ENCODE measurements at regions not wholly inside any gene's neighbourhood (a gene's known extent, or its start where the extent isn't known, plus 50 kb on each side); places are given as distances from the start of the nearest gene placed in this dataset.

DNA sequence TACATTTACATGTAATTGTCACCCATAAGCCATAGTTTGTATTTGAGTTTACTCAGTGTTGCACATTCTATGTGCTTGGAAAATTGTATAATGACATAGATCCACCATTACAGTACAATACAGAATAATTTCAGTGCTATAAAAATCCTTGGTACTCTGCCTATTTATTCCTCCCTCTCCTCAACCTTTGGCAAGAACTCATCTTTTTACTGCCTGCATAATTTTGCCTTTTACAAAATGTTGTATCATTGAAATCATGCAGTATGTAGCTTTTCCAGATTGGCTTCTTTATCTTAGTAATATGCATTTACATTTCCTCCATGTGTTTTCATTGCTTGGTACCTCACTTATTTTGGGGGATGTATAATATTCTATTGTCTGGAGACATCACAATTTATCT lies 786.9 kb upstream of the SEMA6D start:
- Histone ChIP-seq H3K23ac (ENCODE audit: low read length) (no peak overlapping the region), H2BK120ac (ENCODE audit: insufficient read depth, low read length, poor library complexity) (no peak overlapping the region), H3K4me3 (ENCODE audit: low read depth, low read length) (no peak overlapping the region)

GRCh38 chr15:46933332-46933731 lies 784.0 kb upstream of the SEMA6D start:
- H2AFZ ChIP-seq (ENCODE audit: insufficient read depth, low read length, poor library complexity), result no peak overlapping the region
- no peak overlapping the region for H4K8ac ChIP-seq (ENCODE audit: low read depth, low read length)
- no peak overlapping the region for H3K23ac ChIP-seq (ENCODE audit: low read length)
- no peak overlapping the region for H3K14ac ChIP-seq (ENCODE audit: low read length)
- no peak overlapping the region for H2AK5ac ChIP-seq (ENCODE audit: low read length)
- H3K4me3 ChIP-seq (ENCODE audit: low read depth, low read length), result no peak overlapping the region
- no peaks in the 10 kb centered on the region for H3K4me1 ChIP-seq (ENCODE audit: control insufficient read depth in 1 of 2, insufficient read depth in 2 of 2, low read length in 2 of 2)
- no peak overlapping the region for H4K91ac ChIP-seq (ENCODE audit: low read depth, low read length)
- WGBS (ENCODE audit: extremely low coverage, insufficient coverage, insufficient read length), result no CpG with 5 or more reads among the region's 4 CpGs
- no peak overlapping the region for H3K18ac ChIP-seq (ENCODE audit: low read length)
- H3K9ac ChIP-seq (ENCODE audit: low read length), result no peak overlapping the region
- no peak overlapping the region for H4K12ac ChIP-seq (ENCODE audit: low read depth, low read length)
- H2BK5ac ChIP-seq (ENCODE audit: low read depth, low read length, poor library complexity), result no peak overlapping the region
- H3K79me2 ChIP-seq (ENCODE audit: control insufficient read depth, insufficient read depth, low read length, poor library complexity), result no peaks in the 10 kb centered on the region
- no peak overlapping the region for H2BK12ac ChIP-seq (ENCODE audit: low read length)
- H3K27me3 ChIP-seq (ENCODE audit: insufficient read depth, low read length), result no peaks in the 10 kb centered on the region
- H3K4me2 ChIP-seq (ENCODE audit: low read length), result no peak overlapping the region
- no peak overlapping the region for H2BK120ac ChIP-seq (ENCODE audit: insufficient read depth, low read length, poor library complexity)
- no peaks in the 10 kb centered on the region for H3K36me3 ChIP-seq (ENCODE audit: control insufficient read depth in 1 of 2, insufficient read depth in 2 of 2, low read length in 2 of 2)
- no peaks in the 10 kb centered on the region for H3K9me3 ChIP-seq (ENCODE audit: insufficient read depth, low read depth, low read length)
- H3K27ac ChIP-seq (ENCODE audit: low read depth, low read length), result no peak overlapping the region
- no peak overlapping the region for H3K4ac ChIP-seq (ENCODE audit: low read depth, low read length)
- no peak for DNase-seq
- H3K79me1 ChIP-seq (ENCODE audit: low read length), result no peaks in the 10 kb centered on the region

More for the DNA sequence above, 786.9 kb upstream of the SEMA6D start:
- H3K4ac ChIP-seq (ENCODE audit: low read depth, low read length), result no peak overlapping the region
- no peak overlapping the region for H4K8ac ChIP-seq (ENCODE audit: low read depth, low read length)
- no peak overlapping the region for H4K12ac ChIP-seq (ENCODE audit: low read depth, low read length)
- H4K91ac ChIP-seq (ENCODE audit: low read depth, low read length), result no peak overlapping the region
- DNase-seq, result no peak
- no peak overlapping the region for H3K18ac ChIP-seq (ENCODE audit: low read length)
- H3K27me3 ChIP-seq (ENCODE audit: insufficient read depth, low read length), result no peaks in the 10 kb centered on the region
- no peaks in the 10 kb centered on the region for H3K79me2 ChIP-seq (ENCODE audit: control insufficient read depth, insufficient read depth, low read length, poor library complexity)
- H3K36me3 ChIP-seq (ENCODE audit: control insufficient read depth in 1 of 2, insufficient read depth in 2 of 2, low read length in 2 of 2), result no peaks in the 10 kb centered on the region
- no peak overlapping the region for H2AFZ ChIP-seq (ENCODE audit: insufficient read depth, low read length, poor library complexity)
- no peak overlapping the region for H2BK12ac ChIP-seq (ENCODE audit: low read length)
- no peak overlapping the region for H2AK5ac ChIP-seq (ENCODE audit: low read length)
- H3K27ac ChIP-seq (ENCODE audit: low read depth, low read length), result no peak overlapping the region
- H3K4me1 ChIP-seq (ENCODE audit: control insufficient read depth in 1 of 2, insufficient read depth in 2 of 2, low read length in 2 of 2), result no peaks in the 10 kb centered on the region
- no peak overlapping the region for H3K14ac ChIP-seq (ENCODE audit: low read length)
- no peak overlapping the region for H2BK5ac ChIP-seq (ENCODE audit: low read depth, low read length, poor library complexity)
- H3K4me2 ChIP-seq (ENCODE audit: low read length), result no peak overlapping the region
- no peaks in the 10 kb centered on the region for H3K79me1 ChIP-seq (ENCODE audit: low read length)
- H3K9me3 ChIP-seq (ENCODE audit: insufficient read depth, low read depth, low read length), result no peaks in the 10 kb centered on the region
- H3K9ac ChIP-seq (ENCODE audit: low read length), result no peak overlapping the region

- Histone ChIP-seq H3K23ac (ENCODE audit: low read length) (no peak overlapping the region), H2BK5ac (ENCODE audit: low read depth, low read length, poor library complexity) (no peak overlapping the region), H3K4me3 (ENCODE audit: low read depth, low read length) (no peak overlapping the region), H3K4ac (ENCODE audit: low read depth, low read length) (no peak overlapping the region), H2AFZ (ENCODE audit: insufficient read depth, low read length, poor library complexity) (no peak overlapping the region), H3K9ac (ENCODE audit: low read length) (no peak overlapping the region), H3K79me1 (ENCODE audit: low read length) (no peaks in the 10 kb centered on the region), H3K36me3 (ENCODE audit: control insufficient read depth in 1 of 2, insufficient read depth in 2 of 2, low read length in 2 of 2) (no peaks in the 10 kb centered on the region), H3K18ac (ENCODE audit: low read length) (no peak overlapping the region), H3K4me2 (ENCODE audit: low read length) (no peak overlapping the region), H3K14ac (ENCODE audit: low read length) (no peak overlapping the region), H3K79me2 (ENCODE audit: control insufficient read depth, insufficient read depth, low read length, poor library complexity) (no peaks in the 10 kb centered on the region), H2BK12ac (ENCODE audit: low read length) (no peak overlapping the region), H4K12ac (ENCODE audit: low read depth, low read length) (no peak overlapping the region), H3K9me3 (ENCODE audit: insufficient read depth, low read depth, low read length) (no peaks in the 10 kb centered on the region), H3K27me3 (ENCODE audit: insufficient read depth, low read length) (no peaks in the 10 kb centered on the region), H4K91ac (ENCODE audit: low read depth, low read length) (no peak overlapping the region), H3K27ac (ENCODE audit: low read depth, low read length) (no peak overlapping the region), H3K4me1 (ENCODE audit: control insufficient read depth in 1 of 2, insufficient read depth in 2 of 2, low read length in 2 of 2) (no peaks in the 10 kb centered on the region), H2AK5ac (ENCODE audit: low read length) (no peak overlapping the region), H2BK120ac (ENCODE audit: insufficient read depth, low read length, poor library complexity) (no peak overlapping the region), H4K8ac (ENCODE audit: low read depth, low read length) (no peak overlapping the region)
- no CpG with 5 or more reads among the region's 2 CpGs for WGBS (ENCODE audit: extremely low coverage, insufficient coverage, insufficient read length)
- no peak for DNase-seq
Measured at GRCh38 chr15:46934851-46935250, 782.5 kb upstream of the SEMA6D start.

- H2AK5ac ChIP-seq (ENCODE audit: low read length), result no peak overlapping the region
- H2AFZ ChIP-seq (ENCODE audit: insufficient read depth, low read length, poor library complexity), result no peak overlapping the region
- no peak overlapping the region for H2BK5ac ChIP-seq (ENCODE audit: low read depth, low read length, poor library complexity)
- no CpG with 5 or more reads among the region's 1 CpG for WGBS (ENCODE audit: extremely low coverage, insufficient coverage, insufficient read length)
- H3K23ac ChIP-seq (ENCODE audit: low read length), result no peak overlapping the region
- no peak overlapping the region for H2BK120ac ChIP-seq (ENCODE audit: insufficient read depth, low read length, poor library complexity)
- no peak overlapping the region for H3K14ac ChIP-seq (ENCODE audit: low read length)
- no peaks in the 10 kb centered on the region for H3K27me3 ChIP-seq (ENCODE audit: insufficient read depth, low read length)
- no peaks in the 10 kb centered on the region for H3K9me3 ChIP-seq (ENCODE audit: insufficient read depth, low read depth, low read length)
- H4K91ac ChIP-seq (ENCODE audit: low read depth, low read length), result no peak overlapping the region
- no peaks in the 10 kb centered on the region for H3K4me1 ChIP-seq (ENCODE audit: control insufficient read depth in 1 of 2, insufficient read depth in 2 of 2, low read length in 2 of 2)
- H3K79me2 ChIP-seq (ENCODE audit: control insufficient read depth, insufficient read depth, low read length, poor library complexity), result no peaks in the 10 kb centered on the region
- H3K4me3 ChIP-seq (ENCODE audit: low read depth, low read length), result no peak overlapping the region
- H3K36me3 ChIP-seq (ENCODE audit: control insufficient read depth in 1 of 2, insufficient read depth in 2 of 2, low read length in 2 of 2), result no peaks in the 10 kb centered on the region
- H2BK12ac ChIP-seq (ENCODE audit: low read length), result no peak overlapping the region
- DNase-seq, result no peak
- no peak overlapping the region for H4K12ac ChIP-seq (ENCODE audit: low read depth, low read length)
- H3K4me2 ChIP-seq (ENCODE audit: low read length), result no peak overlapping the region
- H3K79me1 ChIP-seq (ENCODE audit: low read length), result no peaks in the 10 kb centered on the region
- H3K9ac ChIP-seq (ENCODE audit: low read length), result no peak overlapping the region
- no peak overlapping the region for H3K4ac ChIP-seq (ENCODE audit: low read depth, low read length)
- H3K27ac ChIP-seq (ENCODE audit: low read depth, low read length), result no peak overlapping the region
- no peak overlapping the region for H4K8ac ChIP-seq (ENCODE audit: low read depth, low read length)
- H3K18ac ChIP-seq (ENCODE audit: low read length), result no peak overlapping the region
Measured at GRCh38 chr15:46938169-46938568, 779.1 kb upstream of the SEMA6D start.
